SKM-1 treated with dmso at 0.1 percent for 144 hours (cell line): ENCODE measurements at regions not wholly inside any gene's neighbourhood (a gene's known extent, or its start where the extent isn't known, plus 50 kb on each side); places are given as distances from the start of the nearest gene placed in this dataset.

ENCODE experiments used
- DNase-seq: peaks from one replicate; lab custom pipeline; 2025; ENCODE audit not compliant: unreplicated experiment; lab: John Stamatoyannopoulos, UW

DNA sequence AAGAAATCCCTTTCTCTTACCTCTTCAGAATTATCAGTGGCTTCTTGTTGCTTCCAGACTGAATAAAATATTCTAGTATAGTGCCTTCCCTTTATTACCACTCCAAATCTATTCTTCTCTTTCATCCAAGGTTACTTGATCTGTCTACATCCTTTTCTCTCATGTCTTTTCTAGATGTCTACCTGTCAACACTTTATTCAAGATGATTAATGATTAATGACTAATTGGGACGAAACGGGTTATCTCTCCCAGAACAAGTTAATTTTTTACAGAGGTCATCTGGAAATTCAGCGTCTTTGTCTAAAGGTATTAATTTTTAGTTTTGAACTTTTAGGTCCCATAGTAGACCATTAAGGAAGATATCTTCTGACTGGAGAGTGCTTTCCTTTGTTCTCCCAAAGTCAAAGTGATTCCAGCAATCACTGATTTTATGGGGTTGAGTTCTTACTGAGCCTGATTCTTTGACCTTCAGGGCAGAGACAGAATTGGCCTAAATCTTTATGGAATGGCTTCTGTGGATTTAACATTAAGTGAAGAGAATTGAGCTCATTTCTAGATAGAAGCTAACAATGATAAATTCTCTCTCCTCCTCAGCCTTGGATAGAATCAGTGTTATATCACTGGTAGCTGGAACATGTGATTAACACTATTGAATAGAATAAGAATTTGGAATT lies 335.4 kb upstream of the TEX13C start:
- no peak for DNase-seq

DNA sequence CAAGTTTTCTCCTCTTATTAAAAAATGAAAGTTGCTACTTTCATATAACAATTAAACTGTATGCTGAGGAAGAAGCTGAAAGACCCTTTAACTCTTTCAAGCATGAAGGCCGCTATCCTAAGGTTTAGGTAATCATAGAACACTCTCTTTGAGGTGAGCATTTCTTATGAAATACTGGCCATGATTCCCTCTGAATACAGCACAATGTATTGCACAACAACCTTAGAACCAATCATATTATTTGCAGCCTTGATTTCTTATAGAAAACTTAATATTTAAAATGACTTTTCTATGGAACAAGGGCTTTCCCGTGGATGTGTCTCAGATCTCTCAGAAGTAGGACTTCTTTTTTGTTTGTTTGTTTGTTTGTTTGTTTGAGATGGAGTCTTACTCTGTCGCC lies 333.4 kb upstream of the TEX13C start:
- DNase-seq = no peak

- DNase-seq = no peak
Measured at GRCh38 chrX:124993735-124994134, 325.9 kb upstream of the TEX13C start.

DNA sequence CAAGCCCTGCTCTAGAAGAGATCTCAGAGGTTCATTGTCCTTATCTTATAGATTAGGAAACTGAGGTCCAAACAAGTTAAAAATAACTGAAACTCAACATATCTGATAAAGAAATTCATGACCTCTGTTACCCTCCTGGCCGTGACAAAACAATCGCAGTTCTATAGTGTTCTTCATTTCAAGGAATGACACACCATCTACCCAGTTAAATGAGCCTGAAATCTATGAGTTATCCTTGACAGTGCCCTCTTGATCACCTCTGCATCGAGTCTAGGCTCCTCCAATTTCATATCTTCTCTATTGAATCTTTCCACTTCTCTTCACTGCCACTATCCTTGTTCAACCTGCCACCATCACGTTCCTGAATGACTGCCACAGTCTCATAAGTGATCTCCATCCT lies 325.3 kb upstream of the TEX13C start:
- DNase-seq = no peak

GRCh38 chrX:125003746-125004446 lies 315.8 kb upstream of the TEX13C start:
- no peak for DNase-seq

GRCh38 chrX:125004799-125005198 lies 314.9 kb upstream of the TEX13C start:
- DNase-seq = no peak

DNA sequence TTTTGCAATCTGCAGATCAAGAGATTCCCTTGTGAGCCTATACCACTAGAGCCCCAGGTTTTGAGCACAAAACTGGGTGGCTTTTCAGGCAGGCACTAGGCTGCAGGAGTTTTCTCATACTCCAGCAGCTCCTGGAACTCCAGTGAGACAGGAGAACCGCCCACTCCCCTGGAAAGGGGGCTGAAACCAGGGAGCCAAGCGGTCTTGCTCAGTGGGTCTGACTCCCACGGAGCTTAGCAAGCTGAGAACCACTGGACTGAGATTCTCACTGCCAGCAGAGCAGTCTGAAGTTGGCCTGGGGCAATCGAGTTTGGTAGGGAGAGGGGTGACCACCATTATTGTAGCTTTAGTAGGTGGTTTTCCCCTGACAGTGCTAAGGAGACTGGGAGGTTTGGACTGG lies 313.8 kb upstream of the TEX13C start:
- DNase-seq = no peak

DNA sequence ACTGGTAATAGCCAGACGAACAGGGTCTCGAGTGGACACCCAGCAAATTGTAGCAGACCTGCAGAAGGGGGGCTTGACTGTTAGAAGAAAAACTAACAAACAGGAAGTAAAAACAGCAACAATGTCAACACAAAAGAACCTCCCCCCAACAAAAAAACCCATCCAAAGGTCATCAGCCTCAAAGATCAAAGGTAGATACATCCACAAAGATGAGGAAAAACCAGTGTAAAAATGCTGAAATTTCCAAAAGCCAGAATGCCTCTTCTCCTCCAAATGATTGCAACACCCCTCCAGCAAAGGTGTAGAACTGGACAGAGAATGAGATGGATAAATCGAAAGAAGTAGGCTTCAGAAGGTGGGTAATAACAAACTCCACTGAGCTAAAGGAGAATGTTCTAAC lies 313.0 kb upstream of the TEX13C start:
- no peak for DNase-seq

- no peak for DNase-seq
Measured at GRCh38 chrX:125012585-125012984, 307.1 kb upstream of the TEX13C start.

DNA sequence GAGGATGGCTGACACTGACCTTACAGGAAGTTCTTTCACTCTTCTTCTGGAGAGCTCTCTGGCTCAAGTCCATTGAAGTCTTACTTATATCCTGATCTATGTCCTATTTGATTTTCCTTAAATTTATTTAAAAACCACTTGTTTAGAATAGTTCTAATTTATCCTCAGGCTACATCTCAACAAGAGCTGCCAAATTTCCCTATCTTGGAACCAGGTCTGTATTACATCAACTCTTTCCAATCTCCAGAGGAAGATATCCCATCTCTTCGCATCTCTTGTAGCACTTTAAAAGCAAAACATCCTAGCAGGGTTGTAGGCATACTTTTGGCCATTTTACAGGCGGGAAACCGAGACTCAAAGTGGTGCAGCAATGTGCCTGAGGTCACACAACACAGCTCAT lies 290.5 kb upstream of the TEX13C start:
- no peak for DNase-seq
